Stomach (tissue), 4 donors: ENCODE measurements at regions not wholly inside any gene's neighbourhood (a gene's known extent, or its start where the extent isn't known, plus 50 kb on each side); places are given as distances from the start of the nearest gene placed in this dataset.

ENCODE experiments used
- CTCF ChIP-seq, 7 experiments: fragments of 450-650 bp in 4 of 7; fragments of 200-600 bp in 3 of 7; sonication (generic) in 3 of 7; IDR thresholded peaks; one replicate each; pipeline ENCODE4 v1.5.1; 2016 to 2019; ENCODE audit warnings: antibody characterized with exemption in 7 of 7, control low read depth in 2 of 7, mild to moderate bottlenecking in 1 of 7
- EP300 ChIP-seq: sonication (generic); formaldehyde crosslinking; IDR thresholded peaks from one replicate; pipeline ENCODE4 v1.6.1; 2017; ENCODE audit warnings: antibody characterized with exemption
- POLR2AphosphoS5 ChIP-seq, 3 donors: sonication (generic); formaldehyde crosslinking; IDR thresholded peaks; one replicate each; pipeline ENCODE4 v1.6.1; 2016; ENCODE audit warnings: antibody characterized with exemption in 3 of 3

- TF ChIP-seq EP300 = no peak
- no peak for TF ChIP-seq POLR2AphosphoS5 (IDR thresholded peaks at IDR 0.05)
- no peak for TF ChIP-seq CTCF (IDR thresholded peaks at IDR 0.05)
Measured at GRCh38 chr3:168808596-168808995, 712.9 kb upstream of the GOLIM4 start.
